ENCODE measurements at regions not wholly inside any gene's neighbourhood (a gene's known extent, or its start where the extent isn't known, plus 50 kb on each side); places are given as distances from the start of the nearest gene placed in this dataset.
"Not testable (repeated sequence)": the region's sequence is repeated elsewhere in the genome, so short reads cannot be mapped to it uniquely, and the experiment has no call there.

DNA sequence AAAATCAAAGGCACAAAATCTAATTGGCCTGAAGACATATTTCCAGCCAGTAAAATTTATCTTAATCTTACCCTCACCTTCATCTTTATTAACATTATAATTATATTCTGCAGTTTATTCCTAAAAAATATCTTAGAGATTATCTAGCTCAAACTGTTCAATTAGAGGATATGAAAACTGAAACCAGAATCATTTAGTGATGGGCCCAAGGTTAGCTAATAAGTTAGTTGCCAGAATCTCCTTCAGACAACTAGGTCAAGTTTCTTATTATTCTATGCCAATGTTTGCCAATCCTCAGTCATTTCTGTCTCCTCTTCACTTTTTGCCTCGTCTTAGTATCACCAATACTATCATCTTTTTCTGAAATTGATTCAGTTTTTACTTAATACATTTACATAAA is 56.0 kb upstream of the RASA1 start:
- H4K20me1 ChIP-seq (ENCODE audit: insufficient read depth): no peaks in the 10 kb centered on the region
- H3K27me3 ChIP-seq (ENCODE audit: insufficient read depth, low read depth, low read length): no peaks in the 10 kb centered on the region
- H3K9me3 ChIP-seq (ENCODE audit: low read length): no peaks in the 10 kb centered on the region
- H3K36me3 ChIP-seq (ENCODE audit: insufficient read depth, low read length): no peaks in the 10 kb centered on the region
- H3K79me2 ChIP-seq (replicated peaks; ENCODE audit: insufficient read depth, low read length): no peaks in the 10 kb centered on the region
- no peaks in the 10 kb centered on the region for H3K9me2 ChIP-seq (ENCODE audit: insufficient read depth, low read length)
- no peak overlapping the region for H3K27ac ChIP-seq (ENCODE audit: low read length)
- no peak overlapping the region for H2AFZ ChIP-seq (ENCODE audit: low read depth, low read length)
- H3K4me2 ChIP-seq (ENCODE audit: low read length): no peak overlapping the region
- TF ChIP-seq EZH2 (IDR thresholded peaks at IDR 0.05; ENCODE audit: borderline replicate concordance, insufficient read depth, low read length, poor library complexity, severe bottlenecking): no peak
- no peak for TF ChIP-seq RAD21 (conservative IDR thresholded peaks at IDR 0.05)
- TF ChIP-seq TAF1 (IDR thresholded peaks at IDR 0.05; ENCODE audit: low read depth): no peak
- TF ChIP-seq, protein P1, sequence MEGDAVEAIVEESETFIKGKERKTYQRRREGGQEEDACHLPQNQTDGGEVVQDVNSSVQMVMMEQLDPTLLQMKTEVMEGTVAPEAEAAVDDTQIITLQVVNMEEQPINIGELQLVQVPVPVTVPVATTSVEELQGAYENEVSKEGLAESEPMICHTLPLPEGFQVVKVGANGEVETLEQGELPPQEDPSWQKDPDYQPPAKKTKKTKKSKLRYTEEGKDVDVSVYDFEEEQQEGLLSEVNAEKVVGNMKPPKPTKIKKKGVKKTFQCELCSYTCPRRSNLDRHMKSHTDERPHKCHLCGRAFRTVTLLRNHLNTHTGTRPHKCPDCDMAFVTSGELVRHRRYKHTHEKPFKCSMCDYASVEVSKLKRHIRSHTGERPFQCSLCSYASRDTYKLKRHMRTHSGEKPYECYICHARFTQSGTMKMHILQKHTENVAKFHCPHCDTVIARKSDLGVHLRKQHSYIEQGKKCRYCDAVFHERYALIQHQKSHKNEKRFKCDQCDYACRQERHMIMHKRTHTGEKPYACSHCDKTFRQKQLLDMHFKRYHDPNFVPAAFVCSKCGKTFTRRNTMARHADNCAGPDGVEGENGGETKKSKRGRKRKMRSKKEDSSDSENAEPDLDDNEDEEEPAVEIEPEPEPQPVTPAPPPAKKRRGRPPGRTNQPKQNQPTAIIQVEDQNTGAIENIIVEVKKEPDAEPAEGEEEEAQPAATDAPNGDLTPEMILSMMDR (IDR thresholded peaks at IDR 0.05; ENCODE audit: poor library complexity, severe bottlenecking): no peak
- no peak for TF ChIP-seq MXI1 (conservative IDR thresholded peaks at IDR 0.05; ENCODE audit: poor library complexity, severe bottlenecking)
- TF ChIP-seq SMC3 (conservative IDR thresholded peaks at IDR 0.05; ENCODE audit: poor library complexity): no peak
- TF ChIP-seq, protein P2, sequence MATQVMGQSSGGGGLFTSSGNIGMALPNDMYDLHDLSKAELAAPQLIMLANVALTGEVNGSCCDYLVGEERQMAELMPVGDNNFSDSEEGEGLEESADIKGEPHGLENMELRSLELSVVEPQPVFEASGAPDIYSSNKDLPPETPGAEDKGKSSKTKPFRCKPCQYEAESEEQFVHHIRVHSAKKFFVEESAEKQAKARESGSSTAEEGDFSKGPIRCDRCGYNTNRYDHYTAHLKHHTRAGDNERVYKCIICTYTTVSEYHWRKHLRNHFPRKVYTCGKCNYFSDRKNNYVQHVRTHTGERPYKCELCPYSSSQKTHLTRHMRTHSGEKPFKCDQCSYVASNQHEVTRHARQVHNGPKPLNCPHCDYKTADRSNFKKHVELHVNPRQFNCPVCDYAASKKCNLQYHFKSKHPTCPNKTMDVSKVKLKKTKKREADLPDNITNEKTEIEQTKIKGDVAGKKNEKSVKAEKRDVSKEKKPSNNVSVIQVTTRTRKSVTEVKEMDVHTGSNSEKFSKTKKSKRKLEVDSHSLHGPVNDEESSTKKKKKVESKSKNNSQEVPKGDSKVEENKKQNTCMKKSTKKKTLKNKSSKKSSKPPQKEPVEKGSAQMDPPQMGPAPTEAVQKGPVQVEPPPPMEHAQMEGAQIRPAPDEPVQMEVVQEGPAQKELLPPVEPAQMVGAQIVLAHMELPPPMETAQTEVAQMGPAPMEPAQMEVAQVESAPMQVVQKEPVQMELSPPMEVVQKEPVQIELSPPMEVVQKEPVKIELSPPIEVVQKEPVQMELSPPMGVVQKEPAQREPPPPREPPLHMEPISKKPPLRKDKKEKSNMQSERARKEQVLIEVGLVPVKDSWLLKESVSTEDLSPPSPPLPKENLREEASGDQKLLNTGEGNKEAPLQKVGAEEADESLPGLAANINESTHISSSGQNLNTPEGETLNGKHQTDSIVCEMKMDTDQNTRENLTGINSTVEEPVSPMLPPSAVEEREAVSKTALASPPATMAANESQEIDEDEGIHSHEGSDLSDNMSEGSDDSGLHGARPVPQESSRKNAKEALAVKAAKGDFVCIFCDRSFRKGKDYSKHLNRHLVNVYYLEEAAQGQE (IDR thresholded peaks at IDR 0.05; ENCODE audit: borderline replicate concordance): no peak
- TF ChIP-seq POLR2AphosphoS5 (IDR thresholded peaks at IDR 0.05): no peak
- TF ChIP-seq EP300 (conservative IDR thresholded peaks at IDR 0.05; ENCODE audit: poor library complexity, severe bottlenecking): no peak
- no peak overlapping the region for H3K4me3 ChIP-seq (ENCODE audit: low read length)
- H3F3A ChIP-seq (ENCODE audit: insufficient read depth, low read length, poor library complexity, severe bottlenecking): no peaks in the 10 kb centered on the region
- no peak overlapping the region for H3K9ac ChIP-seq (ENCODE audit: low read length)

DNA sequence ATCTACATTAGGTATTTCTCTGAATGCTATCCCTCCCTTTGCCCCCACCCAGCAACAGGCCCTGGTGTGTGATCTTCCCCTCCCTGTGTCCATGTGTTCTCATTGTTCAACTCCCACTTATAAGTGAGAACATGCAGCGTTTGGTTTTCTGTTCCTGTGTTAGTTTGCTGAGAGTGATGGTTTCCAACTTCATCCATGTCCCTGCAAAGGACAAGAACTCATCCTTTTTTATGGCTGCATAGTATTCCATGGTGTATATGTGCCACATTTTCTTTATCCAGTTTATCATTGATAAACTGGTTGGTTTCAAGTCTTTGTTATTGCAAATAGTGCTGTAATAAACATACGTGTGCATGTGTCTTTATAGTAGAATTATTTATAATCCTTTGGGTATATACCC is 55.5 kb upstream of the RASA1 start:
- not testable (repeated sequence) for H3K4me3 ChIP-seq (ENCODE audit: low read length)

DNA sequence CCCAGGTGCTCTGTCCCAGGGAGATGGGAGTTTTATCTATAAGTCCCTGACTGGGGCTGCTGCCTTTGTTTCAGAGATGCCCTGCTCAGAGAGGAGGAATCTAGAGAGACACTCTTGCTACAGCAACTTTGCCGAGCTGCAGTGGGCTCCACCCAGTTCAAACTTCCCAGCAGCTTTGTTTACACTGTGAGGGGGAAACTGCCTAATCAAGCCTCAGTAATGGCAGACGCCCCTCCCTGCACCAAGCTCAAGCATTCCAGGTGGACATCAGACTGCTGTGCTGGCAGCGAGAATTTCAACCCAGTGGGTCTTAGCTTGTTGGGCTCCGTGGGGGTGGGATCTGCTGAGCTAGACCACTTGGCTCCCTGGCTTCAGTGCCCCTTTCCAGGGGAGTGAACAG is 50.2 kb upstream of the RASA1 start:
- not testable (repeated sequence) for H2AFZ ChIP-seq (ENCODE audit: low read depth, low read length); H3K4me2 ChIP-seq (ENCODE audit: low read length); H4K20me1 ChIP-seq (ENCODE audit: insufficient read depth); H3K27ac ChIP-seq (ENCODE audit: low read length); H3K9me2 ChIP-seq (ENCODE audit: insufficient read depth, low read length); H3K27me3 ChIP-seq (ENCODE audit: insufficient read depth, low read depth, low read length); H3K4me3 ChIP-seq (ENCODE audit: low read length); H3K9ac ChIP-seq (ENCODE audit: low read length); H3K36me3 ChIP-seq (ENCODE audit: insufficient read depth, low read length); H3F3A ChIP-seq (ENCODE audit: insufficient read depth, low read length, poor library complexity, severe bottlenecking); H3K79me2 ChIP-seq (replicated peaks; ENCODE audit: insufficient read depth, low read length); H3K9me3 ChIP-seq (ENCODE audit: low read length)

More for the DNA sequence above, 55.5 kb upstream of the RASA1 start:
- not testable (repeated sequence) for H3K27ac ChIP-seq (ENCODE audit: low read length); H3K36me3 ChIP-seq (ENCODE audit: insufficient read depth, low read length); H2AFZ ChIP-seq (ENCODE audit: low read depth, low read length); H3K9me3 ChIP-seq (ENCODE audit: low read length); H3K9ac ChIP-seq (ENCODE audit: low read length); H4K20me1 ChIP-seq (ENCODE audit: insufficient read depth); H3K79me2 ChIP-seq (replicated peaks; ENCODE audit: insufficient read depth, low read length); H3K4me2 ChIP-seq (ENCODE audit: low read length); H3K9me2 ChIP-seq (ENCODE audit: insufficient read depth, low read length); H3F3A ChIP-seq (ENCODE audit: insufficient read depth, low read length, poor library complexity, severe bottlenecking); H3K27me3 ChIP-seq (ENCODE audit: insufficient read depth, low read depth, low read length)

Small RNA genes in the stretch of these regions (small RNA-seq; reads per million reads assigned to genes)
- 0 reads per million in 3 experiments for gene MIR4280
- 0 reads per million in 3 experiments for gene RN7SKP34

Data from neural cell (in vitro differentiated cells).